ENCODE measurements at regions not wholly inside any gene's neighbourhood (a gene's known extent, or its start where the extent isn't known, plus 50 kb on each side); places are given as distances from the start of the nearest gene placed in this dataset.

DNA sequence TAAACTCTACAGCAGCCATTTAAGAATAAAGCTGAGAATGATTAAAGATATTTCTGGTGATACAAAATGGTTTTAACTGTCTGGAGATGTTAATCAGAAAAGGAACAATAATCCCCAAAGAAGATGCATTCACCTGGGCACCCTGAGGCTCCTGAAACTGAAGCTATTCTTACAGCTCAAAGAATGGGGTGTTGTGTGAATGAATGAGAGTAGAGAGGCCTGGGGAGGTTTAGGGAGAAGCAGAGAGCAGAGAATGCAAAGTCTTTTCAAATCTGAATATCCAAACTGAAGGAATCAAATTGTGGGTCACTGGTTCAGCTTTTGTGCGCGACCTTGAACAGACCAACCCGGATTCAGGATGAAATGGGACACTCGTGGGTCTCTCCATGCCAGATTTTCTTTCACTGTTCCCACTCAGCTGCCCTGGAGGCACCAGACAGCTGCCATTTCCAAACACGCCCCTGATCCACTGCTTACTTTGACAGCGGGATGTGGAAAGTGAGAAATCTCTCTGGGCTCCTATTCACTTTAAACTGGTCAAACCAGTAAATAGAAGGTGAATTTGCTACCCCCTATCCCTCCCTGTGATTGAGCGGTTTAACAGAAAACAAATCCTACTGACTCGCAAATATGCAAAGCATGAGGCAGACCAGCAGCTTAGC is 485.5 kb upstream of the THBS1 start:
- no peak for DNase-seq (ENCODE audit: low read depth)
- H3K4me3 ChIP-seq (ENCODE audit: control insufficient read depth, low read depth, low read length) = no peak overlapping the region
- TF ChIP-seq, protein P1, sequence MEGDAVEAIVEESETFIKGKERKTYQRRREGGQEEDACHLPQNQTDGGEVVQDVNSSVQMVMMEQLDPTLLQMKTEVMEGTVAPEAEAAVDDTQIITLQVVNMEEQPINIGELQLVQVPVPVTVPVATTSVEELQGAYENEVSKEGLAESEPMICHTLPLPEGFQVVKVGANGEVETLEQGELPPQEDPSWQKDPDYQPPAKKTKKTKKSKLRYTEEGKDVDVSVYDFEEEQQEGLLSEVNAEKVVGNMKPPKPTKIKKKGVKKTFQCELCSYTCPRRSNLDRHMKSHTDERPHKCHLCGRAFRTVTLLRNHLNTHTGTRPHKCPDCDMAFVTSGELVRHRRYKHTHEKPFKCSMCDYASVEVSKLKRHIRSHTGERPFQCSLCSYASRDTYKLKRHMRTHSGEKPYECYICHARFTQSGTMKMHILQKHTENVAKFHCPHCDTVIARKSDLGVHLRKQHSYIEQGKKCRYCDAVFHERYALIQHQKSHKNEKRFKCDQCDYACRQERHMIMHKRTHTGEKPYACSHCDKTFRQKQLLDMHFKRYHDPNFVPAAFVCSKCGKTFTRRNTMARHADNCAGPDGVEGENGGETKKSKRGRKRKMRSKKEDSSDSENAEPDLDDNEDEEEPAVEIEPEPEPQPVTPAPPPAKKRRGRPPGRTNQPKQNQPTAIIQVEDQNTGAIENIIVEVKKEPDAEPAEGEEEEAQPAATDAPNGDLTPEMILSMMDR (conservative IDR thresholded peaks at IDR 0.05; ENCODE audit: control insufficient read depth, insufficient read depth, low read depth, low read length) = no peak

DNA sequence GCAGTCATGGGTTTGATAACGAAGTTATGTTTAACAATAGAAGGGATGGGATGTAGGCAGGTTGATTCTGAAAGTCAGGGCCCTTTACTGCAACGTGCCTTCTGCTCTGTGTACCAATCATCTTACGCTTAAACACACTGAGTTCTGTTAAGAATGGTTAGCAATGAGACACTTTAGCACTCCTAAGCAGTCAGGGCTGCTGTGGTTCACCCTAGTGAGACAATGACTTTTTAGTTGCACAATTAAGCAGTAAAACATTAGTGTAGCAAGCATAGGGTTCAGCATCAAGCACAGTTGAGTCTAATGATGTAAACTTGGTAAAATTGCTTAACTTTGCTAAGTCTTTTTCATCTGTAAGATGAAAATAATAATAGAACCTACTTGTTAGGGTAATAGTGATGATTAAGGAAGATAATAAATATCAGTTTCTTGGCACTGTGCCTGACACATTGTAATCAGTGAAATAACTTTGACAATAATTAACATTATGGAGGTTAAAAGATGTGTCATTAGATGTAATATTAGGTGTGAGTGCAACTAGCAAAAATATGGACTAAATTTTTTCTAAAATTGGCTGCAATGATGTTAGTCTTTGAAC is 484.2 kb upstream of the THBS1 start:
- TF ChIP-seq, protein P1 (conservative IDR thresholded peaks at IDR 0.05; ENCODE audit: control insufficient read depth, insufficient read depth, low read depth, low read length) = no peak
- no peak for DNase-seq (ENCODE audit: low read depth)
- H3K4me3 ChIP-seq (ENCODE audit: control insufficient read depth, low read depth, low read length) = no peak overlapping the region

DNA sequence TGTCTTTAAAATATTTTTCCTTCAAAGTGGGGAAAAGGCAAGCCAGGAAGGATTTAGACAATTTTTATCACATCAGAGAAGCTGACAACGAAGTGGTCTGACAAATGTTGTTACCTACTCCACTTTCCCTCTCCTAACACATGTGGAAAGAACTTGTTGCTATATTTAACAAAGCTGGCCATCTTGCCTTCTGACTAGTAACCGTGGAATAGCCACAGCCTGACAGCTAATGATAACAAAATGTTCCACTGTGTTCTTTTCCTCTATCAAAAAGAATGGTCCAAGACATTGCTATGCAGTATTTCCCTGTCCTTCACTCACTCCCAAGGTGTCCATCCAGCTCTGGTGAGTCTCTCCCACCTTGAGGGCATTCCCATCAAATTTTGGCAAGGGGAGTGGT is 481.4 kb upstream of the THBS1 start:
- TF ChIP-seq, protein P1 (conservative IDR thresholded peaks at IDR 0.05; ENCODE audit: control insufficient read depth, insufficient read depth, low read depth, low read length) = no peak
- DNase-seq (ENCODE audit: low read depth) = peak; percentile 16

DNA sequence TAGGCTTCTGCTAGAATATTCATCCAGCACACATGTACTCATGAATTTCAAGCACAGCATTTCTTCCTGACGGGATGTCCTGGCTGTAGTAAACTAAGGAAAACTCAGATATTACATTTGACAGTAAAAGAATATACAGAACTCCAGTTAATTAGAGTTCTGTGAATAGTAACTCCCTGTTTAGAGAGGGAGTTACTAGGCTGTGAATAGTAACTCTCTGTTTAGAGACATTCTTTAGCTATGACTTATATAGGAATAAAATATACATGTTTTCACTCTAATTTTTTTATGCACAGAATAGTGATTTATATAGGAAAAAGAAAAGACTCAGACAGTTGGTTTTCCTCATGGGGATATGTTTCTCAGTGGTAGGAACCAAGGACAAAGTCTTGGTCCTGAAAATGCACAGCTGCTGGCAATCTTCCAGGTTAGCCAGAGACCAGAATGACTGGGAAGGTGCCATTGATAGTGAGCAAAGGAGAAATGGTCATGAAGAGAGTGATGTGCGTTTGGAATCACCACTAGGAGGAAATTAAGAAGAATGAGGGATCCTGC is 480.7 kb upstream of the THBS1 start:
- H3K4me3 ChIP-seq (ENCODE audit: control insufficient read depth, low read depth, low read length) = no peak overlapping the region
- DNase-seq (ENCODE audit: low read depth) = peak; percentile 15
- TF ChIP-seq, protein P1 (conservative IDR thresholded peaks at IDR 0.05; ENCODE audit: control insufficient read depth, insufficient read depth, low read depth, low read length) = no peak

More for the DNA sequence above, 481.4 kb upstream of the THBS1 start:
- no peak overlapping the region for H3K4me3 ChIP-seq (ENCODE audit: control insufficient read depth, low read depth, low read length)

DNA sequence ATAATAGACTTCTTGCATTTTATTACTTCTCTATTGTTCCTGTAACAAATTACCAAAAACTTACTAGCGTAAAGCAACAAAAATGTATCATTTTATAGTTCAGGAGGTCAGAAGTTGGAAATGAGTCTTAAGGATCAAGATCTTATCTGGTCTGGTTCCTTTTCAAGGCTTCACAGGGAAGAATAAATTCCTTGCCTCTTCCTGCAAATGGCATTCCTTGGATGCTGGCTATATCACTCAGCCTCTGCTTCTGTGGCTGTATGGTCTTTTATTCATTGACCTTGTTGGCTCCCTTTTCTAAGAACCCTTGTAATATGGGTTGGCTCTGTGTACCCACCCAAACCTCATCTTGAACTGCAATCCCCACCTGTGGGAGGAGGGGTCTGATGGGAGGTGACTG is 478.4 kb upstream of the THBS1 start:
- H3K4me3 ChIP-seq (ENCODE audit: control insufficient read depth, low read depth, low read length) = no peak overlapping the region
- DNase-seq (ENCODE audit: low read depth) = no peak
- TF ChIP-seq, protein P1 (conservative IDR thresholded peaks at IDR 0.05; ENCODE audit: control insufficient read depth, insufficient read depth, low read depth, low read length) = no peak

DNA sequence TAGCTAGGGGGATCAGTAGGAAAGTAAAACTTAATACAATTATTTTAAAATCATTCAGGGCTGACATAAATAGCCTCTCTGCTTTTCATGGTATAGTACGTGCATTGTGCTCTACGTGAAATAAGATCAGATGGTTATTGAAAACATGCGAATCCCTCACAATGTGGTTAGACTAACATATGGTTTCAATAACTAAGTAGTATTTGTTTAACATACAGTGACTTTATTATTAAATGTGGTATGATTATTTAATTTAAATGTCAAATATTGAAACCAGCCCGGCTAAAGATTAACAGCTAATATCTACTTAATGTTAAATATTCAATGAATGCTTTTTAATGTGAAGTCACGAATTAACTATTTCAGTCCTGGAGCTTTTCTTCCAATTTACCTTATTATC is 473.9 kb upstream of the THBS1 start:
- TF ChIP-seq, protein P1 (conservative IDR thresholded peaks at IDR 0.05; ENCODE audit: control insufficient read depth, insufficient read depth, low read depth, low read length) = no peak
- no peak overlapping the region for H3K4me3 ChIP-seq (ENCODE audit: control insufficient read depth, low read depth, low read length)
- peak; percentile 23 for DNase-seq (ENCODE audit: low read depth)
